ENCODE measurements at regions not wholly inside any gene's neighbourhood (a gene's known extent, or its start where the extent isn't known, plus 50 kb on each side); places are given as distances from the start of the nearest gene placed in this dataset.

DNA sequence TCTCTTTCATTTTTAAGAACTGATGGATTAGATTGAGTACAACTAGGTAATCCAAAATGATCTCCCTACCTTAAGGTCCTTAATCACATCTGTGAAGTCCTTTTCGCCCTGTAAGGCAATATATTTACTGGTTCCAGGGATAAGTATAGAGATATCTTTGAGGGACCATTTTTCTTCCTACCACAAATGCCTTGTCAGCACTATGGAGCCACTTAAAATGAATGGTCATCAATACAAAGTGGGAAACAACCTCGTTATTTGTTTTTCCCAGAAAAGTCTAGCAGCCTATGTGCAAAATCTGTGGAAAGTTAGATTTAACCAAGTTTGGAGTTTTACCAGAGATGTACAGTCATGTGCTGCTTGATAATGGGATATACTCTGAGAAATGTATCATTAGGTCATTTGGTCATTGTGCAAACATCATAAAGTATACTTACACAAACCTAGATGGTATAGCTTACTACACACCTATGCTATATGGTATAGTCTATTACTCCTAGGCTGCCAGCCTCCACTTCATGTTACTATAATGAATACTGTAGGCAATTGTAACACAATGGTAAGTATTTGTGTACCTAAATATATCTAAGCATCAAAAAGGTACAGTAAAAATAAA, 366.2 kb upstream of the TMEM229A start:
- no CpG with 5 or more reads among the region's 2 CpGs for WGBS (ENCODE audit: extremely low coverage, insufficient read length, low lambda C conversion rate)
- H4K91ac ChIP-seq (ENCODE audit: insufficient read length, low read depth, low read length) = no peak overlapping the region
- H2BK120ac ChIP-seq (ENCODE audit: low read depth, low read length, poor library complexity, severe bottlenecking) = no peak overlapping the region
- Mint-ChIP-seq H3K27me3 (ENCODE audit: low read depth) (no peaks in the 10 kb centered on the region), H3K4me3 (no peak overlapping the region), H3K27ac (no peak overlapping the region), H3K9me3 (peaks cover 0 to 3% of the 10 kb centered on the region in 2 experiments; a peak in 1 of 5 replicates), H3K36me3 (ENCODE audit: insufficient read depth in 1 of 3, low read depth in 3 of 3) (no peaks in the 10 kb centered on the region), H3K4me1 (peaks cover 4 to 8% of the 10 kb centered on the region in 2 experiments; a peak in 3 of 4 replicates)
- H2BK5ac ChIP-seq (ENCODE audit: insufficient read length, low read length) = no peak overlapping the region
- H3K4me1 ChIP-seq (ENCODE audit: insufficient read depth, low read length) = no peaks in the 10 kb centered on the region
- TF ChIP-seq, protein P1, sequence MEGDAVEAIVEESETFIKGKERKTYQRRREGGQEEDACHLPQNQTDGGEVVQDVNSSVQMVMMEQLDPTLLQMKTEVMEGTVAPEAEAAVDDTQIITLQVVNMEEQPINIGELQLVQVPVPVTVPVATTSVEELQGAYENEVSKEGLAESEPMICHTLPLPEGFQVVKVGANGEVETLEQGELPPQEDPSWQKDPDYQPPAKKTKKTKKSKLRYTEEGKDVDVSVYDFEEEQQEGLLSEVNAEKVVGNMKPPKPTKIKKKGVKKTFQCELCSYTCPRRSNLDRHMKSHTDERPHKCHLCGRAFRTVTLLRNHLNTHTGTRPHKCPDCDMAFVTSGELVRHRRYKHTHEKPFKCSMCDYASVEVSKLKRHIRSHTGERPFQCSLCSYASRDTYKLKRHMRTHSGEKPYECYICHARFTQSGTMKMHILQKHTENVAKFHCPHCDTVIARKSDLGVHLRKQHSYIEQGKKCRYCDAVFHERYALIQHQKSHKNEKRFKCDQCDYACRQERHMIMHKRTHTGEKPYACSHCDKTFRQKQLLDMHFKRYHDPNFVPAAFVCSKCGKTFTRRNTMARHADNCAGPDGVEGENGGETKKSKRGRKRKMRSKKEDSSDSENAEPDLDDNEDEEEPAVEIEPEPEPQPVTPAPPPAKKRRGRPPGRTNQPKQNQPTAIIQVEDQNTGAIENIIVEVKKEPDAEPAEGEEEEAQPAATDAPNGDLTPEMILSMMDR (conservative IDR thresholded peaks at IDR 0.05) = no peak
- H4K5ac ChIP-seq (ENCODE audit: insufficient read length, low read depth, low read length) = no peak overlapping the region
- H4K8ac ChIP-seq (replicated peaks; ENCODE audit: insufficient read length, low read depth, low read length) = no peak overlapping the region
- H3K14ac ChIP-seq (ENCODE audit: insufficient read depth, low read length) = no peak overlapping the region
- no peak overlapping the region for H3K9ac ChIP-seq (ENCODE audit: extremely low read depth, insufficient read length, low read length)
- H3K18ac ChIP-seq (ENCODE audit: insufficient read length, low read depth, low read length) = no peak overlapping the region
- no peak overlapping the region for H2BK15ac ChIP-seq (ENCODE audit: low read depth, low read length)
- no peak overlapping the region for H2BK20ac ChIP-seq (ENCODE audit: low read depth, low read length, poor library complexity, severe bottlenecking)
- H3K4me2 ChIP-seq (ENCODE audit: insufficient read depth, insufficient read length, low read length) = no peak overlapping the region
- H3K23ac ChIP-seq (ENCODE audit: insufficient read length, low read depth, low read length) = no peak overlapping the region
- H4K20me1 ChIP-seq (ENCODE audit: control insufficient read depth, insufficient read depth, insufficient read length) = no peaks in the 10 kb centered on the region
- H3T11ph ChIP-seq (ENCODE audit: low read length) = no peak overlapping the region
- no peaks in the 10 kb centered on the region for H3K79me1 ChIP-seq (ENCODE audit: insufficient read depth, low read depth, low read length, poor library complexity, severe bottlenecking)
- H3K27ac ChIP-seq (ENCODE audit: insufficient read length, low read depth, low read length) = no peak overlapping the region
- H2BK12ac ChIP-seq (ENCODE audit: insufficient read length, low read depth, low read length) = no peak overlapping the region
- no peak overlapping the region for H2AK5ac ChIP-seq (ENCODE audit: insufficient read length, low read length)
- no peaks in the 10 kb centered on the region for H3K79me2 ChIP-seq (ENCODE audit: insufficient read depth, low read length)
- no peak overlapping the region for H3K4ac ChIP-seq (ENCODE audit: low read depth, low read length)
- H3K56ac ChIP-seq (ENCODE audit: insufficient read length, low read depth, low read length) = no peak overlapping the region
- no peaks in the 10 kb centered on the region for H3K27me3 ChIP-seq (ENCODE audit: insufficient read depth, low read length)
- no peaks in the 10 kb centered on the region for H3K23me2 ChIP-seq (ENCODE audit: insufficient read length, low read depth, low read length, poor library complexity, severe bottlenecking)
- no peaks in the 10 kb centered on the region for H3K9me3 ChIP-seq (ENCODE audit: control insufficient read depth, low read depth, low read length)
- H2AFZ ChIP-seq (ENCODE audit: low read length) = no peak overlapping the region
- no peak for DNase-seq

Data from H9 (cell line).